ENCODE measurements at regions not wholly inside any gene's neighbourhood (a gene's known extent, or its start where the extent isn't known, plus 50 kb on each side); places are given as distances from the start of the nearest gene placed in this dataset.

DNA sequence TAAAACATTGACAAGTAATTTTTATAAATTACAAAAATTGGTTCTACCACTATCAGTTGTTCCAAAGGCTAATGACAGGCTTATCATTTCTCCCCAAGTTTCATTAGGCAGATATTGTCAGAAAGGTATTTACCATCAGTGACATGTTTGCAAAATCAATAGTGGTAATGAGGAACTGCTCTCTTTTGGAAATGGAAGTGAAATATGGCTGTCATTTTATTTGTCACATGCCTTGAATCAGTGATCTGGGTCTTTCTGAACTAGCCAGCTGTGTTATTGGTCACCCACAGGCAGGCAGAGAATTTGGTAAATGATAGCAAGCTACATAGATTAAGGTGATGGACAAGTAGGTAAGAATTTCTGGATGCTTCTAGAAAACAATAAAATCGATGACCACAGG lies 268.0 kb upstream of the ARHGEF26 start:
- TF ChIP-seq, protein P1, sequence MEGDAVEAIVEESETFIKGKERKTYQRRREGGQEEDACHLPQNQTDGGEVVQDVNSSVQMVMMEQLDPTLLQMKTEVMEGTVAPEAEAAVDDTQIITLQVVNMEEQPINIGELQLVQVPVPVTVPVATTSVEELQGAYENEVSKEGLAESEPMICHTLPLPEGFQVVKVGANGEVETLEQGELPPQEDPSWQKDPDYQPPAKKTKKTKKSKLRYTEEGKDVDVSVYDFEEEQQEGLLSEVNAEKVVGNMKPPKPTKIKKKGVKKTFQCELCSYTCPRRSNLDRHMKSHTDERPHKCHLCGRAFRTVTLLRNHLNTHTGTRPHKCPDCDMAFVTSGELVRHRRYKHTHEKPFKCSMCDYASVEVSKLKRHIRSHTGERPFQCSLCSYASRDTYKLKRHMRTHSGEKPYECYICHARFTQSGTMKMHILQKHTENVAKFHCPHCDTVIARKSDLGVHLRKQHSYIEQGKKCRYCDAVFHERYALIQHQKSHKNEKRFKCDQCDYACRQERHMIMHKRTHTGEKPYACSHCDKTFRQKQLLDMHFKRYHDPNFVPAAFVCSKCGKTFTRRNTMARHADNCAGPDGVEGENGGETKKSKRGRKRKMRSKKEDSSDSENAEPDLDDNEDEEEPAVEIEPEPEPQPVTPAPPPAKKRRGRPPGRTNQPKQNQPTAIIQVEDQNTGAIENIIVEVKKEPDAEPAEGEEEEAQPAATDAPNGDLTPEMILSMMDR (IDR thresholded peaks at IDR 0.05), result no peak
- no peak for TF ChIP-seq POLR2A (IDR thresholded peaks at IDR 0.05)

All from body of pancreas (tissue), 4 donors.